K562 (cell line): ENCODE measurements at regions not wholly inside any gene's neighbourhood (a gene's known extent, or its start where the extent isn't known, plus 50 kb on each side); places are given as distances from the start of the nearest gene placed in this dataset.
A peak's percentile ranks its signal among the peaks of the same experiment; 100 is the strongest.

Experiments
- ATAC-seq: fragments of 200-7000 bp; cut with Tn5 transposase; 3 replicates; pipeline ENCODE4 v1.9.1; 2020; ENCODE audit warnings: moderate library complexity
- BruUV-seq: library from RNA; stranded (reverse); fragments of 400-500 nt; replicated peaks from 2 replicates; lab custom pipeline; 2021; lab: Mats Ljungman, UMichigan
- CTCF ChIA-PET: fragments of 300-600 bp; formaldehyde crosslinking; extraction: SDS; loops from one replicate; lab custom pipeline; 2021; ENCODE audit warnings: low intra/inter-chr PET ratio; lab: Yijun Ruan, JAX
- POLR2A ChIA-PET: fragments of 300-600, 350-650 bp; sonication (Branson Sonifier 250); formaldehyde crosslinking; extraction: SDS; loops from one replicate; lab custom pipeline; 2021; ENCODE audit warnings: antibody characterized with exemption, inconsistent platforms; lab: Yijun Ruan, JAX
- DNase-seq, 4 experiments: peaks; one replicate each; pipeline versions ENCODE4 v3.0.0 to v3.0.0-alpha.2; 2011 to 2018; ENCODE audit warnings: low spot score in 3 of 4, mixed read lengths in 3 of 4; ENCODE audit errors: extremely low read depth in 1 of 4
- FAIRE-seq: peaks from 2 replicates; lab custom pipeline; 2011; peaks lifted over from hg19 to GRCh38; lab: Jason Lieb, UNC
- H2AFZ ChIP-seq: 2 replicates; pipeline ENCODE4 v1.6.0; 2011; ENCODE audit warnings: low read depth, low read length, control low read depth, inconsistent platforms
- H3K27ac ChIP-seq: fragments of 200-600 bp; 3 replicates; pipeline ENCODE4 v1.8.0; 2011; ENCODE audit warnings: low read depth, mild to moderate bottlenecking, control low read depth, inconsistent platforms, low read length, moderate library complexity, mixed read lengths; ENCODE audit errors: extremely low read depth
- H3K27me3 ChIP-seq, 2 experiments: fragments of 300-600 bp in 1 of 2; 2 replicates in 1 of 2; 3 replicates in 1 of 2; pipeline versions ENCODE4 v1.6.0 to v1.8.0; 2011; ENCODE audit warnings: inconsistent platforms in 2 of 2, low read length in 2 of 2, mild to moderate bottlenecking in 1 of 2, mixed read lengths in 1 of 2, moderate library complexity in 1 of 2; ENCODE audit not compliant: control insufficient read depth in 2 of 2, insufficient read depth in 2 of 2
- H3K36me3 ChIP-seq: fragments of 300-600 bp; 3 replicates; pipeline ENCODE4 v1.8.0; 2011; ENCODE audit warnings: mild to moderate bottlenecking, low read length, inconsistent platforms; ENCODE audit not compliant: control insufficient read depth, insufficient read depth
- H3K4me1 ChIP-seq, 2 experiments: fragments of 200-600 bp in 1 of 2; replicated peaks in 1 of 2; 2 replicates in 1 of 2; 3 replicates in 1 of 2; pipeline versions ENCODE4 v1.5.1 to v1.8.0; 2011; ENCODE audit warnings: inconsistent platforms in 2 of 2, low read length in 2 of 2, mild to moderate bottlenecking in 1 of 2, mixed read lengths in 1 of 2, moderate library complexity in 1 of 2; ENCODE audit not compliant: control insufficient read depth in 2 of 2, insufficient read depth in 2 of 2
- H3K4me2 ChIP-seq: 2 replicates; pipeline ENCODE4 v1.6.1; 2011; ENCODE audit warnings: low read length, control low read depth, inconsistent platforms, mixed read lengths; ENCODE audit not compliant: insufficient read depth
- H3K4me3 ChIP-seq: fragments of 200-600 bp; sonication (generic), shearing (Covaris generic); 2 replicates; pipeline ENCODE4 v1.5.1; 2016; ENCODE audit warnings: control low read depth, inconsistent platforms
- H3K79me2 ChIP-seq: fragments of 200-600 bp; 3 replicates; pipeline ENCODE4 v1.8.0; 2011; ENCODE audit warnings: low read length, inconsistent platforms; ENCODE audit not compliant: control insufficient read depth, insufficient read depth
- H3K9ac ChIP-seq, 2 experiments: 2 replicates each; pipeline versions ENCODE4 v1.6.0 to v1.6.1; 2011; ENCODE audit warnings: low read depth in 2 of 2, low read length in 2 of 2, control low read depth in 1 of 2, inconsistent platforms in 1 of 2, mild to moderate bottlenecking in 1 of 2, mixed read lengths in 1 of 2; ENCODE audit not compliant: insufficient read depth in 1 of 2
- H3K9me1 ChIP-seq: one replicate; pipeline ENCODE4 v1.6.0; 2011; ENCODE audit warnings: inconsistent platforms, mild to moderate bottlenecking, low read length, moderate library complexity; ENCODE audit not compliant: control insufficient read depth, insufficient read depth
- H3K9me3 ChIP-seq: replicated peaks from 2 replicates; pipeline ENCODE4 v1.5.1; 2011; ENCODE audit warnings: low read depth, low read length, inconsistent platforms; ENCODE audit not compliant: control insufficient read depth, insufficient read depth
- H4K20me1 ChIP-seq: replicated peaks from 2 replicates; pipeline ENCODE4 v1.6.1; 2011; ENCODE audit warnings: low read length, inconsistent platforms, mixed read lengths; ENCODE audit not compliant: control insufficient read depth, insufficient read depth
- KDM5B ChIP-seq: fragments of 200-600 bp; sonication (generic); IDR thresholded peaks from 2 replicates; pipeline ENCODE4 v1.6.1; 2012; ENCODE audit warnings: low read depth, mild to moderate bottlenecking, moderate library complexity, low read length, control low read depth, inconsistent platforms; ENCODE audit not compliant: insufficient replicate concordance
- ZNF134 ChIP-seq: fragments of 250-450 bp; sonication (Bioruptor Pico); conservative IDR thresholded peaks from 2 replicates; pipeline ENCODE4 v1.4.0; 2020
- ZNF224 ChIP-seq: sonication (generic); formaldehyde crosslinking; IDR thresholded peaks from 2 replicates; pipeline ENCODE4 v1.8.0; 2022; ENCODE audit warnings: mild to moderate bottlenecking, missing genetic modification reagents
- ZNF830 ChIP-seq: fragments of 250-450 bp; sonication (Bioruptor Pico); IDR thresholded peaks from 2 replicates; pipeline ENCODE4 v1.5.0; 2021; ENCODE audit warnings: mild to moderate bottlenecking
- WGBS: fragments of 100-300 bp; shearing (Covaris generic); methylation state at CpG from one replicate; pipeline ENCODE4 v1.1.6; 2016; ENCODE audit warnings: low coverage, mixed read lengths; ENCODE audit not compliant: insufficient coverage; ENCODE audit errors: missing lambda C conversion rate; 5-methylcytosine and 5-hydroxymethylcytosine counted together
- in situ Hi-C: fragments of 300-500 bp; cut with MboI; formaldehyde crosslinking; loops from 4 replicates; pipeline ENCODE4 v1.15.0; 2018; ENCODE audit warnings: inconsistent platforms, mixed read lengths
- intact Hi-C: fragments of 100-400 bp; cut with micrococcal nuclease; formaldehyde crosslinking; loops from 2 replicates; pipeline ENCODE4 v1.14.2; 2022
- TF ChIP-seq, protein P1 (sequence below), 2 experiments: fragments of 450-650 bp; IDR thresholded peaks; 2 replicates each; pipeline ENCODE4 v1.6.1; 2016
- TF ChIP-seq, protein P2 (sequence below), 2 experiments: fragments of 450-650 bp; formaldehyde crosslinking in 1 of 2; IDR thresholded peaks; 2 replicates each; pipeline versions ENCODE4 v1.4.0 to v1.6.1; 2014 to 2020; ENCODE audit warnings: mild to moderate bottlenecking in 2 of 2, borderline replicate concordance in 1 of 2, low read depth in 1 of 2

DNA sequence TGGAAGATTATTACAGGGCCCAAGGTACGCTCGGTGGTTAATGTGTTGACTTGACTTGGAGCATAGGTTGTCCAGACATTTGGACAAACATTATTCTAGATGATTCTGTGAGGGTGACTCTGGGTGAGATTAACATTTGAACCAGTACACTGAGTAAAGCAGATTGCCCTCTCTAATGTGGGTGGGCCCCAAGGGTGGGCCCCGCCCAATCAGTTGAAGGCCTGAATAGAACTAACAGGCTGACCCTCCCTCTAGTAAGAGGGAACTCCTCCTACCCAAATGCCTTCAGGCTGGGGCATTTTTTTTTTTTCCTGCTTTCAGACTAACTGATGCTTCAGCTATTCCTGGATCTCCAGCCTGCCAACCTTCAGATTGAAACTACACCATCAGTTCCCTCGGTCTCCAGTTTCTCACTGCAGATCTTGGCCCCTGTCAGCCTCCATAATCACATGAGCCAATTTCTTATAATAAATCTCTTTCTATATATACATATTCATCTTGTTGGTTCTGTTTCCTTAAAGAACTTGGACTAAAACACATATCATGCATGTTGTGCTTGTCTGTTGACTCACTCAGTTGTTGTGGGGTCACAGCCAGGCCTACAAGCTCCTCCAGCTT is 338.1 kb upstream of the BRINP1 start:
- no peaks in the 10 kb centered on the region for H3K27me3 ChIP-seq
- ATAC-seq (no peak), DNase-seq (no peak)
- CTCF ChIA-PET: no interaction called here
- H2AFZ ChIP-seq: no peak overlapping the region
- H3K4me1 ChIP-seq: no peaks in the 10 kb centered on the region
- H3K4me2 ChIP-seq: no peak overlapping the region
- TF ChIP-seq ZNF134 (CRISPR knock-in tag) (peak; percentile 94), ZNF830 (CRISPR knock-in tag) (no peak)
- TF ChIP-seq, all 486 proteins: peak for 1
- intact Hi-C loops: no loop called here
- in situ Hi-C loops: no loop called here
- Histone ChIP-seq H3K4me3 (no peak overlapping the region), H4K20me1 (no peaks in the 10 kb centered on the region), H3K27ac (no peak overlapping the region), H3K9me3 (no peaks in the 10 kb centered on the region), H3K36me3 (no peaks in the 10 kb centered on the region), H3K79me2 (no peaks in the 10 kb centered on the region), H3K9me1 (no peaks in the 10 kb centered on the region), H3K9ac (no peak overlapping the region)
- WGBS: 0% methylated on average over 4 of the region's 4 CpGs
- POLR2A ChIA-PET: no interaction called here
- BruUV-seq: no TSS peak
- no peak for FAIRE-seq

DNA sequence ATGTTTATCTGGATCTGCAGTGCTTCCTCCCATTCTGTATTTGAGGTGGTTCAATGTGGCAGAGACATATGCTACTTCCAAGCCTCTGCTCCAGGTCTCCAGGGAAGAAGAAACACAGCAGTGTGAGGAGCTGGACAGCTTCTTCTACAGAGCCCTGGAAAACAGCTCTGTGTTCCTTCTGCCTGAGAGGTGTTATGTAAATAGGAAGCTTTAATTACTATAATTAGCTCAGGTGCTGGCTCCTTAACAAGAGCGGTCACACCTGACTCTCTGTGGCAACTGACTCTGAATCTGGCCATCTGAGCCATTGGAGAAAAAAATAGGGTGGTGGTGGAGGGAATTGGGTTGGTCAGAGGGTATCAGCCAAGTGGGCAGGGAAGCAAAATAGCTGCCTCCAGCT is 332.4 kb upstream of the BRINP1 start:
- intact Hi-C loops (no loop called here), in situ Hi-C loops (no loop called here)
- ChIA-PET POLR2A (no interaction called here), CTCF (no interaction called here)
- H3K27me3 ChIP-seq: no peaks in the 10 kb centered on the region
- DNase-seq (no peak), ATAC-seq (no peak), FAIRE-seq (no peak)
- no peaks in the 10 kb centered on the region for H3K9me1 ChIP-seq
- H3K9ac ChIP-seq: no peak overlapping the region
- H3K4me2 ChIP-seq: no peak overlapping the region
- no peaks in the 10 kb centered on the region for H3K4me1 ChIP-seq
- WGBS: 0% methylated on average over 1 of the region's 1 CpG
- H3K4me3 ChIP-seq: no peak overlapping the region
- H3K36me3 ChIP-seq: no peaks in the 10 kb centered on the region
- no peaks in the 10 kb centered on the region for H3K9me3 ChIP-seq
- BruUV-seq: no TSS peak
- no peak overlapping the region for H3K27ac ChIP-seq
- H3K79me2 ChIP-seq: no peaks in the 10 kb centered on the region
- no peak overlapping the region for H2AFZ ChIP-seq
- H4K20me1 ChIP-seq: no peaks in the 10 kb centered on the region
- TF ChIP-seq, protein P1, sequence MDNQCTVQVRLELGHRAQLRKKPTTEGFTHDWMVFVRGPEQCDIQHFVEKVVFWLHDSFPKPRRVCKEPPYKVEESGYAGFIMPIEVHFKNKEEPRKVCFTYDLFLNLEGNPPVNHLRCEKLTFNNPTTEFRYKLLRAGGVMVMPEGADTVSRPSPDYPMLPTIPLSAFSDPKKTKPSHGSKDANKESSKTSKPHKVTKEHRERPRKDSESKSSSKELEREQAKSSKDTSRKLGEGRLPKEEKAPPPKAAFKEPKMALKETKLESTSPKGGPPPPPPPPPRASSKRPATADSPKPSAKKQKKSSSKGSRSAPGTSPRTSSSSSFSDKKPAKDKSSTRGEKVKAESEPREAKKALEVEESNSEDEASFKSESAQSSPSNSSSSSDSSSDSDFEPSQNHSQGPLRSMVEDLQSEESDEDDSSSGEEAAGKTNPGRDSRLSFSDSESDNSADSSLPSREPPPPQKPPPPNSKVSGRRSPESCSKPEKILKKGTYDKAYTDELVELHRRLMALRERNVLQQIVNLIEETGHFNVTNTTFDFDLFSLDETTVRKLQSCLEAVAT (IDR thresholded peaks at IDR 0.05): no peak
- TF ChIP-seq, protein P2, sequence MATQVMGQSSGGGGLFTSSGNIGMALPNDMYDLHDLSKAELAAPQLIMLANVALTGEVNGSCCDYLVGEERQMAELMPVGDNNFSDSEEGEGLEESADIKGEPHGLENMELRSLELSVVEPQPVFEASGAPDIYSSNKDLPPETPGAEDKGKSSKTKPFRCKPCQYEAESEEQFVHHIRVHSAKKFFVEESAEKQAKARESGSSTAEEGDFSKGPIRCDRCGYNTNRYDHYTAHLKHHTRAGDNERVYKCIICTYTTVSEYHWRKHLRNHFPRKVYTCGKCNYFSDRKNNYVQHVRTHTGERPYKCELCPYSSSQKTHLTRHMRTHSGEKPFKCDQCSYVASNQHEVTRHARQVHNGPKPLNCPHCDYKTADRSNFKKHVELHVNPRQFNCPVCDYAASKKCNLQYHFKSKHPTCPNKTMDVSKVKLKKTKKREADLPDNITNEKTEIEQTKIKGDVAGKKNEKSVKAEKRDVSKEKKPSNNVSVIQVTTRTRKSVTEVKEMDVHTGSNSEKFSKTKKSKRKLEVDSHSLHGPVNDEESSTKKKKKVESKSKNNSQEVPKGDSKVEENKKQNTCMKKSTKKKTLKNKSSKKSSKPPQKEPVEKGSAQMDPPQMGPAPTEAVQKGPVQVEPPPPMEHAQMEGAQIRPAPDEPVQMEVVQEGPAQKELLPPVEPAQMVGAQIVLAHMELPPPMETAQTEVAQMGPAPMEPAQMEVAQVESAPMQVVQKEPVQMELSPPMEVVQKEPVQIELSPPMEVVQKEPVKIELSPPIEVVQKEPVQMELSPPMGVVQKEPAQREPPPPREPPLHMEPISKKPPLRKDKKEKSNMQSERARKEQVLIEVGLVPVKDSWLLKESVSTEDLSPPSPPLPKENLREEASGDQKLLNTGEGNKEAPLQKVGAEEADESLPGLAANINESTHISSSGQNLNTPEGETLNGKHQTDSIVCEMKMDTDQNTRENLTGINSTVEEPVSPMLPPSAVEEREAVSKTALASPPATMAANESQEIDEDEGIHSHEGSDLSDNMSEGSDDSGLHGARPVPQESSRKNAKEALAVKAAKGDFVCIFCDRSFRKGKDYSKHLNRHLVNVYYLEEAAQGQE (IDR thresholded peaks at IDR 0.05; ENCODE audit: borderline replicate concordance): no peak
- TF ChIP-seq, protein P2 (CRISPR knock-in tag; IDR thresholded peaks at IDR 0.05; ENCODE audit: low read depth): no peak
- TF ChIP-seq KDM5B: no peak
- TF ChIP-seq ZNF224 (CRISPR knock-in tag): no peak
